Amniotic epithelial cell (primary cell): ENCODE measurements at regions not wholly inside any gene's neighbourhood (a gene's known extent, or its start where the extent isn't known, plus 50 kb on each side); places are given as distances from the start of the nearest gene placed in this dataset.
"Not testable (repeated sequence)": the region's sequence is repeated elsewhere in the genome, so short reads cannot be mapped to it uniquely, and the experiment has no call there.

Experiments used
- DNase-seq: peaks from one replicate; pipeline ENCODE4 v3.0.0-alpha.2; 2010; ENCODE audit warnings: low read depth

DNA sequence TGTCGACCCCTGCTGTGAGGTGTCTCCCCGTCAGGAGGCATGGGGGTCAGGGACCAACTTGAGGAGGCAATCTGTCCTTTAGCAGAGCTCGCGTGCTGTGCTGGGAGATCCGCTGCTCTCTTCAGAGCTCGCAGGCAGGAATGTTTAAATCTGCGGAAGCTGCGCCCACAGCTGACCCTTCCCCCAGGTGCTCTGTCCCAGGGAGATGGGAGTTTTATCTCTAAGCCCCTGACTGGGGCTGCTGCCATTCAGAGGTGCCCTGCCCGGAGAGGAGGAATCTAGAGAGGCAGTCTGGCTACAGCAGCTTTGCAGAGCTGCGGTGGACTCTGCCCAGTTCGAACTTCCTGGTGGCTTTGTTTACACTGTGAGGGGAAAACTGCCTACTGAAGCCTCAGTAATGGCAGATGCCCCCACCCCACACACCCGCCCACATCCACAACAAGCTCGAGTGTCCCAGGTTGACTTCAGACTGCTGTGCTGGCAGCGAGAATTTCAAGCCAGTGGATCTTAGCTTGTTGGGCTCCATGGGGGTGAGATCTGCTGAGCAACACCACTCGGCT lies 133.1 kb downstream of the CENPC start:
- not testable (repeated sequence) for DNase-seq

DNA sequence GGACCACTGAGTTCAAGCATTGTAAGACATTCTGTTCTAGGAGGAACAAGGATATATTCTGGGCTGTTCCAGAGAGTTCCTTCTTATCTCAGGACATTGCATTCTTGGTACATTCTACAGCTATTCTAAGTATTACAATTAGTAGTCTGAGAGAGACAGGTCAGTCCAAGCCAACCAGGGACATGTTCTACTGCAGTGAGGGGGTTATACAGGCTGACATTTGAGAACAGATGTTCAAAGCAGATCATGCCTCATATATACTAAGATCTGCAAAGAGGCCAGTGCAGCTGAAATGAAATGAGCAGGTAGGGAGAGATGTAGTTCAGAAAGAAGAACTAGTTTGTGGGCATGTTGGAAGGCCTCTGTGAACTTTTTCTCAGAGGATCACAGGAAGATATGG lies 142.0 kb downstream of the CENPC start:
- DNase-seq: peak; percentile 35

DNA sequence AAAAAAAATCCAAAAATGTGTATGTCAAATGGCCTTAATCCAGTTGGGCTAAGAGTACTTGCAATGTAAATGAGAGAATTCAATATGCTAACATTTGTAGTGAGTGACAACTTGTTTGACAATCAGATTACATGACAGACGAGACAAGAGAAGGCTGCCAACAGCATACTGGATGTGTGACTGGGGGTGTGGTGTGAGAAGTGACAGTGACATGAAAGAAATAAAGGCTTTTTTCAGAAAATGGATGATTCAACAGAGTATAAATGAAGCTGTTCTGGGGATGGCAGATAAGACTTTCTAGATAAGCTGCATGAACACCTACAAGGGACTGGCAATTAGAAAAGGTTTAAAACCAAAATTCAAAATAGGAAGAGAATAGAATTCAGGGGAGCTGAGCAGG lies 143.4 kb downstream of the CENPC start:
- DNase-seq: no peak

DNA sequence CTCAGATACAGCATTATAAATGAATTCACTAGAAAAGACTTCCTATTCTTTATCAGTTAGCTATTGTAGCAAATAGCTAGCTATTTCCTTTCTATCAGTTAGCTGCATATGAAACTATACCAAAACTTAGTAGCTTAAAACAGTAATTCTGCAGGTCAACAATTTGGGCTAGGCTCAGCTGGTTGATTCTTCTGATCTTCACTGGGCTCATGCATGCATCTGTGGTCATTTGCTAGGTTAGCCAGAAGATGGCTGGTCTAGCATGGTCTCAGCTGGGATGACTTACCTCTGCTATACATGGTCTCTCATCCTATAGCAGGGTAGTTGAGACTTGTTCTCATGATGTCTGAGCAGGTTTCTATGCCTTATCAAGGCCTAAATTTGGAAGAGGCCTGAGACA lies 147.4 kb downstream of the CENPC start:
- no peak for DNase-seq

DNA sequence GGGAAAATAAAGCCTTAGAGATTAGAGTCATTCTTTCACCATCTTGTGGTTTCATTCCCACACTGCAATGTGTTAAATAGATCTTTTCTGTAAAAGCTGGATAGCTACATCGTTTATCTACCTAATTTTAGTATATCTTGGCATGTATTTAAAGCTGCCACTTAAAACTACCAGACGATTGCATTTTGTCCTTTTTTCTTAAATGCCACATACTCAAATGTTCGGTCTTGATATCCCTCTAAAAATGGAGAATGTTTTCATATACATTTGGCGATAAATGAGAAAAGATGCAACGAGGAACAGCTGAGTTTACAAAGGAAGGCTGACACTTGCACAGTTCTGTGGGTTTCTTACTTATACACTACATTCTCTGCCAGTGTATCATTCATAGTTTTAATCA lies 148.3 kb downstream of the CENPC start:
- DNase-seq: no peak

DNA sequence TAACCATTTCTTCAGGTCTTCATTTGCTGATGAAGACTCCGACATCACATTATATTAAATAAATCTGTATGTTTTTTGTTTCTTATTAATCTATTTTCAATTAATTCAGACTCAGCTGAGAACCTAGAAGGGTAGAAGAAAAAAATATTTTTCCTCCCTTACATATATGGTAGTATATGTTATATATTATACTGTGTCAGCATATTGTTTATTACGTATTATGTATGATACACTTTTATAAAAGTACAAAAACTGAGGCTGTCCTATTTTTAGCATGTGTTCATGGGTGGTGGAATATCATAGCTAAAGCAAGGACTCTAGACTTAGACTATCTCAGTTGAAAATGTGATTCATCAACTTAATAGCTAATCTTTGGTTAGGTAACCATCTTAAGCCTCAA lies 149.3 kb downstream of the CENPC start:
- no peak for DNase-seq

DNA sequence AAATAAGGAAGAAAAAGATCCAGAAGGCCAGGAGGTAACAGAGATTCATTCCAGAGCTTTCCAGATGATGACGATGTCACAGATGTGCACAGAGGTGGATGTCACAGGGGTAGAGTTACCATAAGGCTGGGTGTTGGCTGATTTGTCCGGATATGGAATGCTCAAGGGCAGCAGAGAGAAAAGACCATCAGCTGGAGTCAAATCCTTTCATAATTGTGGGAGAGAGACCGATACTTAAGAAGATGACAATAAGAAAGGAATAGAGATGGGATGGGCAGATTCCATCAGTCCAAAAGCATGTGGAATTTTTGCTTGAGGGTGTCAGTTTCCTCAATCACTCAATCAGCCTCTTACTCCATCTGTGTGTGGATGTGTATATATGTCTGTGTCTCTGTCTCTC lies 150.4 kb downstream of the CENPC start:
- no peak for DNase-seq

DNA sequence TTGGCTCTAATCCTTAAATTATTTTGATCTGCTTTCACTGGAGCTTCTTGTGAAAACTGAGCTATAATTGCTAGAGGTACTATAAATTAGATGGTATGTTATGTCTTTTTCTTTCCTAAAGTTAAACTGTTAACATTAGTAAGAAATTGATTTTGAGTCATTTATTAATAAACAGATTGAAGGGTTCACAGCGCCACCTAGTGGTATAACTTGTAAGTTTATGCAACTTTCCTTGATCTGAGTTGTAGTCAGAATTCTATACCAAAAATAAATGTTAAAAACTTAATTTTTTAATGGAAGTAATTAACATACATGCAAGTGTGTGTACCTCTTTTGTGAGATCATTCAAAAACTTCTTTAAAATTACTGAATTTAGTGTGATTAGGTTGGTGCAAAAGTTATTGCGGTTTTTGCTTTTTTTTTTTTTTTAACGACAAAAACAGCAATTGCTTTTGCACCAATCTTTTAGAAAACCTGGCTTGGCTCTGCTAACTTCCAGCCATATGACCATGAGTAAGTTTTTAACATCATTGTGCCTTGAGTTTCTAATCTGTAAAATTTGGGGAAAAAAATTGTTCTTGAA lies 151.5 kb downstream of the CENPC start:
- peak; percentile 42 for DNase-seq

DNA sequence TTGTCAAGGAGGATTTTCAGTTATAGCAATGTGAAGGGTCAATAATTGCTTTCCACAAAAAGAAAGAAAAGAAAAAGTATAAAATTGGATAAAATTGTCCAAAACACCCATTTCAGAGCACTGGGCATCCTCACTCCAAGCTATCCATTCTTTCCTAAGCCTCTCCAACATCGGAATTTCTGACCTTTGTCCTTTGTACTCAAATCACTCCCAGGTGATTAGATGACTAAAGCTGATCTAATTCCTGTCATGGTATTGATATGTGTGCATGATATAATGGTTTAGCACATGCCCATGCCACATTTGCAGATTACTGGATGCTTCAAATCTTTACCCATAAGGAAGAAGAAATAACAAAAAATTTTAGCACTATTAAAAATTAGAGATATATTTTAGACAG lies 152.3 kb downstream of the CENPC start:
- no peak for DNase-seq

DNA sequence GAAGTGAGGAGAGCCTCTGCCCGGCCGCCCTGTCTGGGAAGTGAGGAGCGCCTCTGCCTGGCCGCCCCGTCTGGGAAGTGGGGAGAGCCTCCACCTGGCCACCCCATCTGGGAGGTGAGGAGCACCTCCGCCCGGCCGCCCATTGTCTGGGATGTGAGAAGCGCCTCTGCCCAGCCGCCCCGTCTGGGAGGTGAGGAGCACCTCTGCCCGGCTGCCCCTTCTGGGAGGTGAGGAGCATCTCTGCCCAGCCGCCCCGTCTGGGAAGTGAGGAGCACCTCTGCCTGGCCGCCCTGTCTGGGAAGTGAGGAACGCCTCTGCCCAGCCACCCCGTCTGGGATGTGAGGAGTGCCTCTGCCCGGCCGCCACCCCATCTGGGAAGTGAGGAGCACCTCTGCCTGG lies 163.9 kb downstream of the CENPC start:
- DNase-seq: not testable (repeated sequence)

DNA sequence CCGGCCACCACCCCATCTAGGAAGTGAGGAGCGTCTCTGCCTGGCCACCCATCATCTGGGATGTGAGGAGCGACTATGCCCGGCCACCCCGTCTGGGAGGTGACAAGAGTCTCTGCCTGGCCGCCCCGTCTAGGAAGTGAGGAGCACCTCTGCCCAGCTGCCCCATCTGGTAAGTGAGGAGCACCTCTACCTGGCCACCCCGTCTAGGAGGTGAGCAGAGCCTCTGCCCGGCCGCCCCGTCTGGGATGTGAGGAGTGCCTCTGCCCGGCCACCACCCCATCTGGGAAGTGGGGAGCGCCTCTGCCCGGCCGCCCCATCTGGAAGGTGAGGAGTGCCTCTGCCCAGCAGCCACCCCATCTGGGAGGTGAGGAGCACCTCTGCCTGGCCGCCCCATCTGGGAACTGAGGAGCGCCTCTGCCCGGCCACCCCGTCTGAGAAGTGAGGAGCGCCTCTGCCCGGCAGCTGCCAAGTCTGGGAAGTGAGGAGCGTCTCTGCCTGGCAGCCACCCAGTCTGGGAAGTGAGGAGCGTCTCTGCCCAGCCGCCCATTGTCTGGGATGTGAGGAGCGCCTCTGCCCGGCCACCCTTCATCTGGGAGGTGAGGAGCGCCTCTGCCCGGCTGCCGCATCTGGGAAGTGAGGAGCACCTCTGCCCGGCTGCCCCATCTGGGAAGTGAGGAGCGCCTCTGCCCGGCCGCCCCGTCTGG lies 164.4 kb downstream of the CENPC start:
- DNase-seq: not testable (repeated sequence)

DNA sequence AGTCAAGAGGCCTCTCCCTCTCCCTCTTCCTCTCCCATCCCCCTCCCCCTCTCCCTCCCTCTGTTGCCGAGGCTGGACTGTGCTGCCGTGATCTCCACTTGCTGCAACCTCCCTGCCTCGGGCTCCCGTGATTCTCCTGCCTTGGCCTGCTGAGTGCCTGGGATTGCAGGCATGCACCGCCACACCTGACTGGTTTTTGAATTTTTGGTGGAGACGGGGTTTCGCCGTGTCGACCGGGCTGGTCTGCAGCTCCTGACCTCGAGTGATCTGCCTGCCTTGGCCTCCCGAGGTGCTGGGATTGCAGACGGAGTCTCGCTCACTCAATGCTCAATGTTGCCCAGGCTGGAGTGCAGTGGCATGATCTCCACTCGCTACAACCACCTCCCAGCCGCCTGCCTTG lies 165.1 kb downstream of the CENPC start:
- no peak for DNase-seq

DNA sequence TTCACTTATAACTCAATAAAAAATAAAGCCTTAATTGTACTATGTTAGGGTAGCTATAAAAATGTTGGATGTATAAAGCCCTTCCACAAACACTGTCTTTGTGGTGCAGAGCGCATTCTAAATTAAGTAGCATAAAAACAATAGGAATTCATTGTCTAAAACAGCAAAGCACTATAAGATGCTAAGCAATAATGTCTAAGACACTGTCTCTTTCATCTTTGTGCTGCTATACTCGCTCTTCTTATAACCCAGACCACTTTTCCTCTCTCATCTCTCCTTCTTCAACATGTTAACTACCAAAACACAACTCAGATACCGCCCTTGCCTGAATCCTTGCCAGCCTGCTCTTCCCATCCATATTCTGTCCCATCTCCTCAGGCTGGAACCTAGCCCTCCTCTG lies 170.0 kb downstream of the CENPC start:
- no peak for DNase-seq

DNA sequence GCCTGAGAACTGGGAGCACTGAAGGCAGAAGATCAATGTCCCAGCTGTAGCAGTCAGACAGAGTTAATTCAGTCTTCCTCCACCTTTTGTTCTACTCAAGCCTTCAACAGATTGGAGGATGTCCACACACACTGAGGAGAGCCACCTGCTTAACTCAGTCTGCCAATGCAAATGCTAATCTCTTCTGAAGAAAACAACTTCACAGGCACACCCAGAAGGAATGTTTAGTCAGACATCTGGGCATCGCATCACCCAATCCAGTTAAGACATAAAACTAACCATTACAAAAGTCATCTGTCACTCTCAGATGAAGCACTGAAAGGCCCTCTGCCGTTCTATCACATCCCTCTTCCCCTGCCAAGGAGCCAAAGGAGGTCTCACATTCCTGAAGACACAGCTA lies 173.7 kb downstream of the CENPC start:
- DNase-seq: no peak

DNA sequence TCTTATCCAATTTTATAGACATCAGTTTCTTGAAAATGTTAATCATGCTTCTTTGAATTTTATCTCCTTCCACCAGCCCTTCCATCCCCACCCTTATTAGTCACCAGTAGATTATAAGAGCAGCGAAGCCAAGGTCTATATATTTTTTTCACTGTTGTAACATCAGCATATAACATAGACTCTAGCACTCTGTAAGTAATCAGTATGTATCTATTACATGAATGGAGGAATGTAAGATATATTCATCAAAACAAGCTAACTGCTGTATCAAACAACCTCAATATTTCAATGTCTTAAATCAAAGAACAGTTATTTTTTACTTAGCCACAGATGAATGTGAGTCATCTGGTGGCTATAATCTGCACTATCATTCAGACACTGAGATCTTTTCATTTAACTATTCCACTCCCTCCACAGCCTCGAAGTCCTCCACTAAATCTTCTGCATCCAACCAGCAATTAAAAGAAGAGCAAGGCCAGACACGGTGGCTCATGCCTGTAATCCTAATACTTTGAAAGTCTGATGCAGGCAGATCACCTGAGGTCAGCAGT lies 178.9 kb downstream of the CENPC start:
- DNase-seq: peak; percentile 73

DNA sequence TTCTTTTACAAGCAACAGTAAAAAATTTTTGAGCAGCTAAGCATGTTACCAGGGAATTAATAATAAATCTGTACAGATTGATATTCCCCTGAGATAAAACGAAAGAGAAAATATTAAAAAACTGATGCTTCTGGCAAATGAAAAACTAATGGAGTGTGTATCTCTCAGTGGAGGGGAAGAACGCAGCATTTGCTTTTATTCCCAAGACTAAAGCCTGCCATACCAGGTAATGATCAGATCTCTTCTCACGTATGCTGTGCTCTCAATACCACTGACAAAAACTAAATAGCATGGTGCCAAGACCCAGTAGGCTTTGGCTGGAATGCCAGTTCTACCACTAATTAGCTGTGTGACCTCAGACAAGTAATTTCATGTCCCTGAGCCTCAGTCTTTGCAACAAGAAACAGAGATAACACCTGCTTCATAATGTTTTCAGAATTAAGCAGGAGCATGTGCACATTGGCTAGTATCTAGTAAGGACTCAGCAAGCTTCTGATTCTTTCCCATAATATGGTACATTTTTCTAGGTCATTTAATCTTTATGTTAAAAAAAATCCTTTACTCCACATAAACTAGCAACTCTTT lies 179.6 kb downstream of the CENPC start:
- DNase-seq: no peak

DNA sequence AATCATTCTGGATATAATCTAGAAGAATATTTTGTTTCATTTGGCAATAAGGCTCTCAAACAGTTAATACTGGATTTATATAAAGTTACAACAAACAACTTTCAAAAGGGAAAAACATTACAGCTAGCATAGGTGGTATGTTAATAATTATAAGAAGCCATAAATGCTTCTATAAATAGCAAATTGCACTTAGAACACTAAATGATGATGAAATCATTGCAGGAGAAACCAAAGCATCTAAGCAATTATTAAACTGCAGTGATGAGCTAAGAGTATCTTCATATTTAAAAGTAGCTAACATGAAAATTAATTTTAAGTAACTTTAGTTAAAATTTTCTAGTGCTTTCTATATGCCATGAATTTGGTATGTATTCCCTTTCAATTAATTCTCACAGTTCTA lies 189.5 kb downstream of the CENPC start:
- peak; percentile 26 for DNase-seq

DNA sequence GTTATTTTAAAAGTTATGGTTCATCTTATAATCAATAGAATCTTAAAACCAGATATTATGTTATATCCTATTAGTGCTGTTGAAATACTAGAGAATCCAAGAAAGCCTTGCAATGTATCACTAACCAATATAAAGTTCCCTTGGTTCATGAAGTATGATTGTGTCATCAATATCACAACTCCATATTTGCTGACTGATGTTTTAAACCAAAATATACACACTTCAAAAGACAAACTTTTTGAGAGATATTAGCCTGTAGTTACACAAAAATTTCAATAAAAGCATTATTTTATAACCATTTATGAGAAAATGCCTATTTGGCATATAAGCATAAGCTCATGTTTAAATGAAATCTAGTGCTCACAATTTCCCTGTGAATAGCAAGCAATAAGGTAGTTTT lies 198.6 kb downstream of the CENPC start:
- no peak for DNase-seq

DNA sequence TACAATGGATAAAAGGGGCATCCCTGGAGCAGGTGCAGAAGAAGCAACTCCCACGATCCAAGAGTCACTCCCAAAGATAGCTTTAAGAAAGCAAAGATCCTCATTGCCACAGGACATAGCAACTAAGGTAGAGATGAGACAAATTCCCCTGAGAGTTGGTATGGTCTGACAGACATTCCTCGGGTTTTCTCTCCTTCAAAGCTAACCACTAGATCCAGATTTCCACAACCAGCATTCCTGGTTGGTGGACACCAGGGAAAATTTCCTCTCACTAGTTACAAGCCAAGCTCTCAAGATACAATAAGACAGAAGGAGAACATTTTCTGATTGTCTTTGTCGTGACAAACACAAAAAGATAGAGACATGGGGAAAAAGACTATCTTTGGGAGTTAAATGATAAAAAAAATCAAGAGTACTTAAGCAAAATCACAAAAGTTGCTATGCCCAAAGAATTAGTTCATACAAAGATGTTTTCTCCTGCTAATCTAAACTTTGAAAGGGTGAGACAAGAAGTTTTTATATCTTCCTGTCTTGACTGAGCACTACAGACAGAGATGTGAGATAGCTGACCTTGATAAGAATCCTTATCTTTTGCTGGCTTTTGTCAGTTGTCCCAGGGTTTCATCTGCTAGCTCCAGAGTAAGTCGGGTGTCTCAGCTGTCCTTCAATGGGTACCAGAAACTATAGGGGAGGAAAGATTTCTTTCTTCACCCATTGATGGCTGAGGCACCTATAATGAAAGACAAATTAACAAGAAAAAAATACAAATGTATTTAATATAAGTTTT lies 200.5 kb downstream of the CENPC start:
- DNase-seq: no peak

DNA sequence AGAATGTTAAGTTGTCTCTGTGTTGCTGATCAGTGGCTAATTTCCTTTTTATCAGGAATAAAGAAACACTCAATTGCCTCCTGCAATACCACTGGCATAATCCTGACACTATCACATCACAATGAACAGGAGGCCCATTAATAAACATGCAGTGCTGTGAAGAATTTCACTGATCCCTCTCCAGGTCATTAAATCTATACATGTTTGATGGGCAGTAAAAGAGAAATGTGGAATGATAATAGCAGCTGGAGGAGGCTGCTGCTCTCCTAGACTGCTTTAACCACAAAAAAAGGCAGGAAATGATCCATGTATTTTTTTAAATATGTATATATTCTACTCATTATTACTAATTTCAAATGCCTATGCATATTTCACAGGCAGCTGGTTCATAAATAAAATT lies 202.1 kb downstream of the CENPC start:
- DNase-seq: no peak

DNA sequence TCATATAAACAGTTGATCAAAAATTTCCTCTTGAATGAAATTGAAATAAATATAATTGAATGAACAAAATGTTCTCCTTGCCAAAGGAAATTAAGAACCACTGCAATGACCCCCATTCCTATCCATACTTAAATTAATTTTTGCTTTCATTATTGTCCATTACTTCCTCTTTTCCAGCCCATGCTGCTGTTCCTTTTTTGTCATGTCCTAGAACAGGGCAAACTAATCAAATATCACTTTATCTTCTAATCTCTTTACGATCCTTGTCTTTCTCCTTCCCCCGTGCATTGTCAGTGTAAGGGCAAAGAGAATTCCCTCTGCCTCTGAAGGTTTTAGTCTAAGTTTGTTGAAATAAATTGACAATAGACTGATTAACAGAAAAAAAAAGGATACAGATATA lies 203.0 kb downstream of the CENPC start:
- DNase-seq: no peak

DNA sequence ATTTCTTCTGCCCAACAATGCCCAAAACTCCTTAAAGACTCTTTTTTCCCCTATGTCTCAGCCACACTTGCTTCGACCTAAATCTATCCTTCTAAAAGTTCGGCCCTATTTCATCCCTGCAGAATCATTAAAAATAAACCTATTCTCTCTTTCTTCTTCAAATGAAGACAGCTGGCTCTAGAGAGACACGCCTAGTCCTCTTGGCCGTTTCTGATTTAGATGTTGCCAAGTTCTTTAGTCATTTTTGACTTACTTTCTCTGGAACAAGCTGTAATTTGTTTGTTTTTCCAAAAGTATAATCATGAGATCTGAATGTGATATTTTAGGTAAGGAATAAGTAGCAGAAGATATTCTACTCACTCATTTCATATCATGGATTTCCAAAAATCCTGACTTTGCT lies 211.6 kb downstream of the CENPC start:
- DNase-seq: no peak
